Tongue (tissue), 1 donor: ENCODE measurements at regions not wholly inside any gene's neighbourhood (a gene's known extent, or its start where the extent isn't known, plus 50 kb on each side); places are given as distances from the start of the nearest gene placed in this dataset.

ENCODE experiments used
- DNase-seq: peaks from one replicate; pipeline ENCODE4 v3.0.0-alpha.2; 2015

GRCh38 chr5:23071682-23072081 is 218.5 kb upstream of the CDH12 start:
- no peak for DNase-seq

GRCh38 chr5:23064710-23065109 is 211.6 kb upstream of the CDH12 start:
- DNase-seq: no peak

DNA sequence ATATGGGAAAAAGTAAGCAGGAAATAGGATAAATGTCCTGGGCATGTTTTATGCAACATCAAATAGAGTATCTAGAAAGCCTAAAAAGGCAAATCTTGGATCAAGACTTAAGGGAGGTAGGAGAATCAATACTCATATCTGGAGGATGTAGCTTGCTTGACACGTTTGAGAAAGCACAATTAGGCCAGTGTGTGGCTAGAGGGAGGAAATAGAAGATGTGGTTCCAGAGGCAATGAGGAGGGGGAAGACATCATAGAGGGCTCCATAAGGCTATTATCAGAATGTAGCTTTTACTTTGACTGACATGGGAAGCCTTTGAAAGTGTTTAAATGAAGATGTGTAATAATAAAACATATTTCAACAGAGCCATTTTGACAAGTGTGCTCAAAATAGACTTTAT is 200.7 kb upstream of the CDH12 start:
- no peak for DNase-seq

DNA sequence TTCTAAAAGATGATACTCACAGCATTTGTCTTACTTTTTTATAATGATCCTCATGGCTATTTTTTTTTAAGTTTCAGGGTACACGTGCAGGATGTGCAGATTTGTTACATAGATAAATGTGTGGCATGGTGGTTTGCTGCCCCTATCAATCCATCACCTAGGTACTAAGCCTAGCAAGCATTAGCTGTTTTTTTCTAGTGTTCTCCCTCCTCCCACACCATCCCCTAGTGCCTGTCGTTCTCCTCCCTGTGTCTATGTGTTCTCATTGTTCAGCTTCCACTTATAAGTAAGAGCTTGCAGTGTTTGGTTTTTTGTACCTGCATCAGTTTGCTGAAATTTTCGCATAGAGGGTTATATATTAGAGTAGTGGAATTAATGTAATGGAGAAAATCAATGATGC is 189.1 kb upstream of the CDH12 start:
- no peak for DNase-seq

GRCh38 chr5:23035555-23036090 is 182.5 kb upstream of the CDH12 start:
- DNase-seq: no peak

GRCh38 chr5:23033864-23034263 is 180.7 kb upstream of the CDH12 start:
- no peak for DNase-seq

DNA sequence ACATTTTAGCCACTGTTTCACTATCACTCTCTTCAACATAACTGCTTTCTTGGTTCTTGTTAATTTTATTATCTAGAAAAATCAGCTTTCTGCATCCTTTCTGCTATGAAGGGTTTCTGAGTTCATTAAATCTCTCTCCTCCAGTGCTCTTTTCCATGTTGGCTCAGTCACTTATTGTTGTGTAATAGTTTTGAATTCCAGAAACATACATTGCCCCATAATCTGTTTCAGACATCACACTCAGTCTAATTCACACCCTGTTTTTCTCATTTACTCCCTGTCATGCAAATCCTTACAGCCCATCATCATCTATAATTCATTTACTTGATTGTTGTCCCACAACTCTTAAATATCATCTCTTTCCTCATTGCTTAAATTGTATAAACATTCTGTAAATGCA is 176.1 kb upstream of the CDH12 start:
- no peak for DNase-seq

DNA sequence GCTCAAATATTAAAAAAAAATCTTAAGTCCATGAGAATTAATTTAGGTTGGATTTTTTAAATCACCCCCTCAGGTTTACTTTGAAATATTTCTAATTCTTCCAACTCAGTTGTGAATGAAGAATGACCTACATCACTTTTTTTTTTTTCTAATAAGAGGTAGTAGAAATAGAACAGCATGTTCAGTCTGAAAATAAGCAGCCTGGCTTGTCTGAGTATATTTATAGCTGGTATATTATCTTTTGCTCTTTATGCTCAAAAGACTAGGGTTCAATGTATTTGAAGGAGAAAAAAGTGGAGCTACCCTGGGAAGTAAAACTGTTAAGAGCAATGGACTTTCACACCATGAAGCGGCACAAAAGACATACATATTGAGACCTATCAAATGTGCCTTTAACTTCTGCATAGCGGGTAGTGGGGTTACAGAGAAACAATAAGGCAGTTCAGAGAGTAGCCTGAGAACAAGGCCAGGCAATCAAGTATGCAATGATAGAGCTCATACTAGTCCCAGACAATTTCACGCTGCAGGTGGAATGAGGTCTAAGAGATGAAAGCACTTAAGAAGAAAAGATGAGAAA is 175.4 kb upstream of the CDH12 start:
- DNase-seq: no peak

- DNase-seq: no peak
Observed at GRCh38 chr5:23027830-23028229, 174.7 kb upstream of the CDH12 start.

DNA sequence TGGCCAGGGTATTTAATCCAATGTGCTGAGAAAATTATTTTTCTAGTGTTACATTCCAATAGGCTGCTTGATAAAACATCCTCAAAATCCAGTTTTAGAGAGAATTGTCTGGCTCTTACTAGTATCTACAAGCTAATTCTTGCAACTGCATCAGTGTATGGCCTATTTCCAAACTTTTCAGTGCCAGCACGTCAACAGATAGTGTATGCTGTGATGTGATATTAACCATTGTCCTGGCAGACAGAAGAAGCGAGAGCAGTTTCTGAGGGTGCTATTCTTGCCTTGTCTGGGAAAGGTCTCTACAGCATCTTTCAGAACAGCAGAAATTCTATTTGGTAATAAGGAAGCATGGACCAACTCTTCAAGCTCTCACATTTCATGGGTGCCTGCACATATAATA is 174.2 kb upstream of the CDH12 start:
- no peak for DNase-seq

GRCh38 chr5:23026252-23027170 is 173.4 kb upstream of the CDH12 start:
- DNase-seq: peak; percentile 36

DNA sequence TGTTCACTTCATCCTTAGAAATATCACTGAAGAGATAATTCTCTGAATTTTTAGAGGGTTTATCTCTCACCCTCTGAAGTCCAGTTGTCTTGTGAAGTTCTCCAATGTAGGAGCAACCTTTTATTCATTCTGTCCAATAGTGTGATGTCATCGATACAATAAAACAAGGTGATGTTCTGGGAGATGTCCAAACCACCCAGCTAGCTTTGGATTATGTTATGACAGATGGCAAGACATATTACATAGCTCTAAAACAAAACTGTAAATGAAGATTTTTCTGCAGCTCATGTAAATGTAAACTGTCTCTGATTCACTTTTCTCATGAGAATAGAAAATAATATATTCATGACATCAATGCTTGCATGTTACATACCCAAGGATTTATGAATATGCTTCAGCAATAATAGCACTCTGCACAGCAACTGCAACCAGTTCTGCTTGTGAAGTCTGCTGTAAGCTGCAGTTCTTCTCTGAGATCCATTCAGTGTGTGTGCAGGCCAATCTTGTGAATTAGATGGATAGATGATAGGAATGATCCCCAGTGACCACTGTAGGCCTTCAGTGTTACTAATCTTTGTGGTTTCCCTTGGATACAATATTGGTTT is 172.6 kb upstream of the CDH12 start:
- peak; percentile 33 for DNase-seq

DNA sequence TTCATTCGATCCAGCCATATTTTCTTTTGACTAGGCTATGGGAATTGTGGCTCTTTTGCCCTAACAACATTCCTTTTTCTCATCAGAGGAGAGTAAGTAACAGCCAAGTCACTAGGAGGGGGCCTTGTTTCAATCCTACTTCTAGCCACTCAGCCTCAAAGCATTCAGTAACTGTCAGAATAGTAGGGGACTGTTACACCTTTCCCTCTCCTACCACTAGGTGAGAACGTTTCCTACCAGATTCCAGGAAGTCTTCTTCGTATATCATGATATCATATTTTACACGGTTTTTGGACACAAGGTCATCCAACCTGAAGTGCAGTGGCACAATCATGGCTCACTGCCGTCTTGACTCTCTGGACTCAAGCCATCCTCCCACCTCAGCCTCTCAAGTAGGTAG is 171.3 kb upstream of the CDH12 start:
- DNase-seq: no peak

DNA sequence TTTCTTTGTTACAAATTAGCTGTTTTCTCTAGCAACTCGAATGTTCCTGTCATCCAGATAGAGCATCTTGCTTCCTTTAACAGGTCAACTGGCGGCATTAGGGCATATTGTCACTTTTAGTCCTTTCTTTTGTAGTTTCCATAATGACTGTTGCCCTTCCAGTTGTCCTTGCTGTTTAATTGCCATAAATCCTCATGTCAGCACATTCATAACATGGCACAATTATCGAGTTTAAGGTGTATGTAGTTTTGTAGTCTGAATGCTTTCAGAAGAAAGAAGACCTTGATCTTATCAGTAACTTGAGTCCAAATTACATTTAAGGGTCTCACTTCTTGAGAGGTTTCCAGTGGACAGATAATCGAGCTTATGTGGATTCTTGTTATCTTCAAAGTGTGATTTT is 161.7 kb upstream of the CDH12 start:
- no peak for DNase-seq

GRCh38 chr5:23014266-23014665 is 161.1 kb upstream of the CDH12 start:
- DNase-seq: peak; percentile 8

GRCh38 chr5:23013395-23013998 is 160.4 kb upstream of the CDH12 start:
- no peak for DNase-seq

- peak; percentile 4 for DNase-seq
Observed at GRCh38 chr5:23012842-23013241, 159.7 kb upstream of the CDH12 start.

GRCh38 chr5:23007762-23008161 is 154.6 kb upstream of the CDH12 start:
- no peak for DNase-seq

GRCh38 chr5:23007236-23007635 is 154.1 kb upstream of the CDH12 start:
- DNase-seq: peak; percentile 32

DNA sequence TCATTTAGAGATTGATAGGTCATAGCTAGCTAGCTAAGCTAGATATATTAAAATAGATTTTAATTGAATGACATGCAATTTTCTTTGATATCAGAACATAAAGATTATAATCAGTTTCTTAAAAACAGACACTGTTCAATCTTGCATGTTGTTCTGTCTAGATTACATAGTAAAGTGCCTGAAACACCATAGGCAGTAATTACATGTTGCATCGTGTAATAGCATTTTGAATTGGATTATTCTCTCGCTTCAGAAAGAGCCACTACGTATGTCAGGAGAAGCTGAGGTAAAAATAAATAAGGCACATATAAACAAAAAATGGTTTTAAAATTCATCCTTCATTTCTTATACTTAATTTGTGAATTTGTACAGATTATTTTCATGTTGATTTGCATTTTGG is 148.0 kb upstream of the CDH12 start:
- no peak for DNase-seq

- no peak for DNase-seq
Observed at GRCh38 chr5:22998774-22999173, 145.6 kb upstream of the CDH12 start.

GRCh38 chr5:22998362-22998761 is 145.2 kb upstream of the CDH12 start:
- DNase-seq: no peak

- no peak for DNase-seq
Observed at GRCh38 chr5:22988937-22989336, 135.8 kb upstream of the CDH12 start.
